Trophoblast cell (in vitro differentiated cells and primary cell): ENCODE measurements at regions not wholly inside any gene's neighbourhood (a gene's known extent, or its start where the extent isn't known, plus 50 kb on each side); places are given as distances from the start of the nearest gene placed in this dataset.

Experiments used
- DNase-seq, 2 donors: peaks; one replicate each; pipeline ENCODE4 v3.0.0-alpha.2; 2016
- H2AFZ ChIP-seq: 2 replicates; pipeline ENCODE4 v1.6.1; 2013; ENCODE audit warnings: low read length, moderate library complexity, mild to moderate bottlenecking; ENCODE audit not compliant: insufficient read depth, poor library complexity
- H2AK5ac ChIP-seq: 2 replicates; pipeline ENCODE4 v1.6.1; 2013; ENCODE audit warnings: mild to moderate bottlenecking, low read length
- H2BK120ac ChIP-seq: 2 replicates; pipeline ENCODE4 v1.6.1; 2013; ENCODE audit warnings: low read length, mild to moderate bottlenecking, moderate library complexity; ENCODE audit not compliant: insufficient read depth, poor library complexity
- H2BK12ac ChIP-seq: 2 replicates; pipeline ENCODE4 v1.6.1; 2013; ENCODE audit warnings: mild to moderate bottlenecking, low read length, moderate library complexity
- H2BK5ac ChIP-seq: 2 replicates; pipeline ENCODE4 v1.6.1; 2013; ENCODE audit warnings: low read length, low read depth, moderate library complexity, mild to moderate bottlenecking; ENCODE audit not compliant: poor library complexity
- H3K14ac ChIP-seq: 2 replicates; pipeline ENCODE4 v1.6.1; 2013; ENCODE audit warnings: mild to moderate bottlenecking, low read length
- H3K18ac ChIP-seq: 2 replicates; pipeline ENCODE4 v1.6.1; 2013; ENCODE audit warnings: mild to moderate bottlenecking, low read length
- H3K23ac ChIP-seq: 2 replicates; pipeline ENCODE4 v1.6.1; 2013; ENCODE audit warnings: low read length
- H3K27ac ChIP-seq: 2 replicates; pipeline ENCODE4 v1.5.1; 2013; ENCODE audit warnings: low read depth, mild to moderate bottlenecking, inconsistent platforms, low read length, moderate library complexity
- H3K27me3 ChIP-seq: 2 replicates; pipeline ENCODE4 v1.6.1; 2013; ENCODE audit warnings: inconsistent platforms, mild to moderate bottlenecking, low read length, moderate library complexity; ENCODE audit not compliant: insufficient read depth
- H3K36me3 ChIP-seq, 2 experiments: 1 replicate in 1 of 2; 2 replicates in 1 of 2; pipeline ENCODE4 v1.6.1; 2013; ENCODE audit warnings: low read length in 2 of 2, mild to moderate bottlenecking in 2 of 2, moderate library complexity in 1 of 2; ENCODE audit not compliant: insufficient read depth in 2 of 2, control insufficient read depth in 1 of 2
- H3K4ac ChIP-seq: 2 replicates; pipeline ENCODE4 v1.6.1; 2013; ENCODE audit warnings: low read depth, mild to moderate bottlenecking, low read length, moderate library complexity
- H3K4me1 ChIP-seq, 2 experiments: 1 replicate in 1 of 2; 2 replicates in 1 of 2; pipeline ENCODE4 v1.6.1; 2013; ENCODE audit warnings: low read length in 2 of 2, mild to moderate bottlenecking in 2 of 2, moderate library complexity in 1 of 2; ENCODE audit not compliant: insufficient read depth in 2 of 2, control insufficient read depth in 1 of 2
- H3K4me2 ChIP-seq: 2 replicates; pipeline ENCODE4 v1.6.1; 2013; ENCODE audit warnings: inconsistent platforms, mild to moderate bottlenecking, low read length, moderate library complexity
- H3K4me3 ChIP-seq: 2 replicates; pipeline ENCODE4 v1.5.1; 2013; ENCODE audit warnings: mild to moderate bottlenecking, low read depth, low read length, inconsistent platforms
- H3K79me1 ChIP-seq: one replicate; pipeline ENCODE4 v1.6.1; 2013; ENCODE audit warnings: low read length
- H3K79me2 ChIP-seq: 2 replicates; pipeline ENCODE4 v1.6.1; 2013; ENCODE audit warnings: low read length, mild to moderate bottlenecking; ENCODE audit not compliant: control insufficient read depth, insufficient read depth, poor library complexity
- H3K9ac ChIP-seq: 2 replicates; pipeline ENCODE4 v1.6.1; 2013; ENCODE audit warnings: mild to moderate bottlenecking, low read length
- H3K9me3 ChIP-seq: 2 replicates; pipeline ENCODE4 v1.6.1; 2013; ENCODE audit warnings: low read depth, mild to moderate bottlenecking, control low read depth, inconsistent platforms, low read length; ENCODE audit not compliant: insufficient read depth
- H4K12ac ChIP-seq: 2 replicates; pipeline ENCODE4 v1.6.1; 2013; ENCODE audit warnings: low read depth, mild to moderate bottlenecking, low read length, moderate library complexity
- H4K8ac ChIP-seq: 2 replicates; pipeline ENCODE4 v1.6.1; 2013; ENCODE audit warnings: low read depth, mild to moderate bottlenecking, low read length, moderate library complexity
- H4K91ac ChIP-seq: one replicate; pipeline ENCODE4 v1.6.1; 2013; ENCODE audit warnings: low read depth, mild to moderate bottlenecking, low read length, moderate library complexity
- WGBS: extraction: QIAGEN DNeasy Blood & Tissue Kit; methylation state at CpG from one replicate; pipeline ENCODE4 v1.1.7; 2013; ENCODE audit warnings: missing lambda C conversion rate; ENCODE audit not compliant: insufficient read length, insufficient coverage; ENCODE audit errors: extremely low coverage; 5-methylcytosine and 5-hydroxymethylcytosine counted together

DNA sequence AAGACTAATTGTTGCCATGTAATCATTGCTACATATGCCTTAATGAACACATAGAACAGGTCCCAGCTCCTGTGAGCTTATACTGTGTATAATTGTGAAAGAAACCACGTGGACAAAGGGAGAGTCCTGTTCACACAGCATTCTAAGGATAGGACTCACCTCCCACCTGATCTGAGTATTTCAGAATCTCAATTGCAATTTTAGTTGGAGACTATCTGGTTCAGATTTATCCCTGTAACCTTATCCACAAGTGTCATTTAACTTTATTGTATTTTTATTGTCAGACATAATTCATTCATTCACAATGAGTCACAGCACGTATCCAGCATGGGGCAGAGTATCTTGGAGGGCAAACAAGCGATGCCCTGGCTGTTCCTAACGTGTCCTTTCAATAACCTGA, 448.3 kb downstream of the NTRK2 start:
- Histone ChIP-seq H3K4ac (no peak overlapping the region), H3K79me1 (no peaks in the 10 kb centered on the region), H4K8ac (no peak overlapping the region), H3K27ac (no peak overlapping the region), H2AK5ac (no peak overlapping the region), H3K9ac (no peak overlapping the region), H3K4me1 (no peaks in the 10 kb centered on the region), H2AFZ (no peak overlapping the region), H3K4me3 (no peak overlapping the region), H3K9me3 (no peaks in the 10 kb centered on the region), H2BK5ac (no peak overlapping the region), H3K14ac (no peak overlapping the region), H4K12ac (no peak overlapping the region), H3K36me3 (no peaks in the 10 kb centered on the region), H3K23ac (no peak overlapping the region), H2BK120ac (no peak overlapping the region), H2BK12ac (no peak overlapping the region), H3K18ac (no peak overlapping the region), H3K4me2 (no peak overlapping the region), H3K27me3 (no peaks in the 10 kb centered on the region), H3K79me2 (no peaks in the 10 kb centered on the region), H4K91ac (no peak overlapping the region)
- no peak for DNase-seq
- no CpG with 5 or more reads among the region's 4 CpGs for WGBS

DNA sequence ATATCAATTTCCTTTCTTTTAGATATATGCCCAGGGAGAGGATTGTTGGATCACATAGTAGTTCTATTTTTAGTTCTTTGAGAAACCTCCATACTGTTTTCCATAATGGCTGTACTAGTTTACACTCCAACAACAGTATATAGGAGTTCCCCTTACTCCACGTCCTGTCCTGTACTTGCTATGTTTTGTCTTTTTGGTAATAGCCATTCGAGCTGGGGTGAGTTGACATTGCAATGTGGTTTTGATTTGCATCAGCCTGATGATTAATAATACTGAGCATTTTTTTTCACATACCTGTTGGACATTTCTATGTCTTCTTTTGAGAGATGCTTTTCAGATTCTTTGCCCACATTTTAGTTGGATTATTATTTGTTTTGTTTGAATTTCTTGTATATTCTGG, 445.9 kb downstream of the NTRK2 start:
- no peak overlapping the region for H4K12ac ChIP-seq
- WGBS: no CpG with 5 or more reads among the region's 2 CpGs
- no peaks in the 10 kb centered on the region for H3K79me1 ChIP-seq
- no peak overlapping the region for H2BK12ac ChIP-seq
- no peak overlapping the region for H2AFZ ChIP-seq
- no peaks in the 10 kb centered on the region for H3K27me3 ChIP-seq
- H3K27ac ChIP-seq: no peak overlapping the region
- H3K18ac ChIP-seq: no peak overlapping the region
- no peak overlapping the region for H3K23ac ChIP-seq
- no peak overlapping the region for H2BK120ac ChIP-seq
- H3K4ac ChIP-seq: no peak overlapping the region
- no peak overlapping the region for H3K14ac ChIP-seq
- no peak overlapping the region for H4K91ac ChIP-seq
- DNase-seq: no peak
- H3K4me1 ChIP-seq: no peaks in the 10 kb centered on the region
- H3K9me3 ChIP-seq: no peaks in the 10 kb centered on the region
- H3K4me2 ChIP-seq: no peak overlapping the region
- no peaks in the 10 kb centered on the region for H3K36me3 ChIP-seq
- H3K9ac ChIP-seq: no peak overlapping the region
- no peak overlapping the region for H4K8ac ChIP-seq
- no peaks in the 10 kb centered on the region for H3K79me2 ChIP-seq
- H2AK5ac ChIP-seq: no peak overlapping the region
- H3K4me3 ChIP-seq: no peak overlapping the region
- no peak overlapping the region for H2BK5ac ChIP-seq

DNA sequence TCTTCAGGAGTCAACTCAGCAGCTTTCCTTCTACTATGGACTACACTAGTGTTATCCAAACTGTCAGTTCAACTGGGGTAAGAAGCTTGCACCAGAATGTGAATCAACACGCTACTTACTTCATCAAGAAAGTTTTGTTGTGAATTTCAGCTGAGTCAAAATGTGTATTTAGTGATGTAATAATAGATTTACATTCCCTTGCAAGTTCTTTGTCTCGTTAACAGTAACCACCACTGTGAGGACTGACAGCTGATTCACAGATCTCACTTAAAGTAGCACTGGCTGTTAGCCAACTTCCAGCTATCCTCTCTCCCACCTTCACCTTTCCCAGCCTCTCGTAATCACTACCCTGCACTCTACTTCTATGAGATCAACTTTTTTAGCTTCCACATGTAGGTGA, 445.3 kb downstream of the NTRK2 start:
- Histone ChIP-seq H3K14ac (no peak overlapping the region), H2BK120ac (no peak overlapping the region), H2BK5ac (no peak overlapping the region), H3K4me2 (no peak overlapping the region), H3K36me3 (no peaks in the 10 kb centered on the region), H2BK12ac (no peak overlapping the region), H4K8ac (no peak overlapping the region), H3K18ac (no peak overlapping the region), H3K79me1 (no peaks in the 10 kb centered on the region), H3K4me3 (no peak overlapping the region), H3K9ac (no peak overlapping the region), H2AK5ac (no peak overlapping the region), H3K23ac (no peak overlapping the region), H3K27me3 (no peaks in the 10 kb centered on the region), H3K27ac (no peak overlapping the region), H3K4me1 (no peaks in the 10 kb centered on the region), H3K79me2 (no peaks in the 10 kb centered on the region), H2AFZ (no peak overlapping the region), H4K91ac (no peak overlapping the region), H3K4ac (no peak overlapping the region), H3K9me3 (no peaks in the 10 kb centered on the region), H4K12ac (no peak overlapping the region)
- no CpG with 5 or more reads among the region's 3 CpGs for WGBS
- no peak for DNase-seq

DNA sequence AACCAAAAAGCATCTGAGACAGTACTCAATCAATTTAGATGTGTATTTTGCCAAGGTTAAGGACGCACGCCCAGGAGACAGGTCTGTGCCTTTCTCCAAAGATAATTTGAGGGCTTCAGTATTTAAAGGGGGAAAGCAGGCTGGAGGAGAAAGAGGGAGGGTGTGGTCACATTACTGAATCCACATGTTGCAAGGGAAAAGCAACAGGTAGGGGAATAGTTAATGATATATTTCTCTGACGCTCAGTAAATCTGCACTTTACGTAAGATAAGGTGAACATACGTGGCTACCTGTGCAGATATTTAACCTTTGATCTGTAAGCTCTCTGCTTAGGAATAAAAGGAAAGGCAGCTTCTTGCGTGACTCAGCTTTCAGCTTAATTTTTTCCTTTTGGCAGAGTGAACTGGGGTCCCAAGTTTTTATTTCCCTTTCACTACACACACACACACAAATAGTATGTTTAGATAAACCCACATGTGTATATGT, 443.4 kb downstream of the NTRK2 start:
- WGBS: no CpG with 5 or more reads among the region's 6 CpGs
- Histone ChIP-seq H3K4me3 (no peak overlapping the region), H2AK5ac (no peak overlapping the region), H3K18ac (no peak overlapping the region), H3K4me2 (no peak overlapping the region), H3K36me3 (no peaks in the 10 kb centered on the region), H2BK5ac (no peak overlapping the region), H3K4me1 (no peaks in the 10 kb centered on the region), H3K14ac (no peak overlapping the region), H3K27me3 (no peaks in the 10 kb centered on the region), H3K79me1 (no peaks in the 10 kb centered on the region), H4K12ac (no peak overlapping the region), H3K9ac (no peak overlapping the region), H2BK12ac (no peak overlapping the region), H3K79me2 (no peaks in the 10 kb centered on the region), H4K8ac (no peak overlapping the region), H3K4ac (no peak overlapping the region), H3K9me3 (no peaks in the 10 kb centered on the region), H2BK120ac (no peak overlapping the region), H3K23ac (no peak overlapping the region), H3K27ac (no peak overlapping the region), H4K91ac (no peak overlapping the region), H2AFZ (no peak overlapping the region)
- no peak for DNase-seq
